ENCODE measurements at regions not wholly inside any gene's neighbourhood (a gene's known extent, or its start where the extent isn't known, plus 50 kb on each side); places are given as distances from the start of the nearest gene placed in this dataset.

- TF ChIP-seq CTCF (conservative IDR thresholded peaks at IDR 0.05; ENCODE audit: low read length) (no peak), EZH2phosphoT487 (IDR thresholded peaks at IDR 0.05; ENCODE audit: borderline replicate concordance) (no peak)
- Histone ChIP-seq H3K4me2 (ENCODE audit: low read depth, low read length, poor library complexity, severe bottlenecking) (no peak overlapping the region), H3K4me1 (ENCODE audit: insufficient read depth, low read length, poor library complexity, severe bottlenecking) (no peaks in the 10 kb centered on the region), H3K79me2 (ENCODE audit: insufficient read depth, low read length) (no peaks in the 10 kb centered on the region), H3K9me2 (replicated peaks; ENCODE audit: low read depth, low read length) (no peaks in the 10 kb centered on the region), H2AFZ (ENCODE audit: low read length) (no peak overlapping the region), H3K27me3 (ENCODE audit: insufficient read depth, low read length, poor library complexity, severe bottlenecking) (no peaks in the 10 kb centered on the region), H3K4me3 (ENCODE audit: low read length, poor library complexity, severe bottlenecking) (no peak overlapping the region), H3K9me3 (ENCODE audit: insufficient read depth, low read depth, low read length) (no peaks in the 10 kb centered on the region), H3K9ac (ENCODE audit: low read depth, low read length, poor library complexity, severe bottlenecking) (no peak overlapping the region), H3K36me3 (ENCODE audit: insufficient read depth, low read length) (no peaks in the 10 kb centered on the region), H4K20me1 (ENCODE audit: insufficient read depth, low read length, poor library complexity, severe bottlenecking) (no peaks in the 10 kb centered on the region), H3F3A (ENCODE audit: low read depth) (no peaks in the 10 kb centered on the region)
These were observed 153.0 kb downstream of the ZNF621 start for GRCh38 chr3:40677749-40678148.

GRCh38 chr3:40679290-40679689, 154.5 kb downstream of the ZNF621 start:
- no peaks in the 10 kb centered on the region for H3K4me1 ChIP-seq (ENCODE audit: insufficient read depth, low read length, poor library complexity, severe bottlenecking)
- H3K79me2 ChIP-seq (ENCODE audit: insufficient read depth, low read length): no peaks in the 10 kb centered on the region
- H3K9me2 ChIP-seq (replicated peaks; ENCODE audit: low read depth, low read length): no peaks in the 10 kb centered on the region
- H3K36me3 ChIP-seq (ENCODE audit: insufficient read depth, low read length): no peaks in the 10 kb centered on the region
- no peaks in the 10 kb centered on the region for H3K9me3 ChIP-seq (ENCODE audit: insufficient read depth, low read depth, low read length)
- TF ChIP-seq CTCF (conservative IDR thresholded peaks at IDR 0.05; ENCODE audit: low read length) (no peak), EZH2phosphoT487 (IDR thresholded peaks at IDR 0.05; ENCODE audit: borderline replicate concordance) (no peak)
- H4K20me1 ChIP-seq (ENCODE audit: insufficient read depth, low read length, poor library complexity, severe bottlenecking): no peaks in the 10 kb centered on the region
- no peak overlapping the region for H2AFZ ChIP-seq (ENCODE audit: low read length)
- H3K9ac ChIP-seq (ENCODE audit: low read depth, low read length, poor library complexity, severe bottlenecking): no peak overlapping the region
- no peak overlapping the region for H3K4me3 ChIP-seq (ENCODE audit: low read length, poor library complexity, severe bottlenecking)
- no peaks in the 10 kb centered on the region for H3K27me3 ChIP-seq (ENCODE audit: insufficient read depth, low read length, poor library complexity, severe bottlenecking)
- no peaks in the 10 kb centered on the region for H3F3A ChIP-seq (ENCODE audit: low read depth)
- no peak overlapping the region for H3K4me2 ChIP-seq (ENCODE audit: low read depth, low read length, poor library complexity, severe bottlenecking)

GRCh38 chr3:40680685-40681657, 156.2 kb downstream of the ZNF621 start:
- no peak overlapping the region; the same call in 1 of the 2 replicates for H2AFZ ChIP-seq (ENCODE audit: low read length)
- H3K36me3 ChIP-seq (ENCODE audit: insufficient read depth, low read length): no peaks in the 10 kb centered on the region
- TF ChIP-seq EZH2phosphoT487 (IDR thresholded peaks at IDR 0.05; ENCODE audit: borderline replicate concordance) (no peak), CTCF (conservative IDR thresholded peaks at IDR 0.05; ENCODE audit: low read length) (no peak)
- no peaks in the 10 kb centered on the region for H3K9me2 ChIP-seq (replicated peaks; ENCODE audit: low read depth, low read length)
- H3K9ac ChIP-seq (ENCODE audit: low read depth, low read length, poor library complexity, severe bottlenecking): no peak overlapping the region
- no peaks in the 10 kb centered on the region for H4K20me1 ChIP-seq (ENCODE audit: insufficient read depth, low read length, poor library complexity, severe bottlenecking)
- H3K79me2 ChIP-seq (ENCODE audit: insufficient read depth, low read length): no peaks in the 10 kb centered on the region
- no peaks in the 10 kb centered on the region for H3F3A ChIP-seq (ENCODE audit: low read depth)
- no peaks in the 10 kb centered on the region for H3K9me3 ChIP-seq (ENCODE audit: insufficient read depth, low read depth, low read length)
- H3K4me3 ChIP-seq (ENCODE audit: low read length, poor library complexity, severe bottlenecking): no peak overlapping the region
- no peaks in the 10 kb centered on the region for H3K27me3 ChIP-seq (ENCODE audit: insufficient read depth, low read length, poor library complexity, severe bottlenecking)
- H3K4me1 ChIP-seq (ENCODE audit: insufficient read depth, low read length, poor library complexity, severe bottlenecking): no peaks in the 10 kb centered on the region
- no peak overlapping the region for H3K4me2 ChIP-seq (ENCODE audit: low read depth, low read length, poor library complexity, severe bottlenecking)

Measured in Loucy (cell line).